ENCODE measurements at regions not wholly inside any gene's neighbourhood (a gene's known extent, or its start where the extent isn't known, plus 50 kb on each side); places are given as distances from the start of the nearest gene placed in this dataset.

DNA sequence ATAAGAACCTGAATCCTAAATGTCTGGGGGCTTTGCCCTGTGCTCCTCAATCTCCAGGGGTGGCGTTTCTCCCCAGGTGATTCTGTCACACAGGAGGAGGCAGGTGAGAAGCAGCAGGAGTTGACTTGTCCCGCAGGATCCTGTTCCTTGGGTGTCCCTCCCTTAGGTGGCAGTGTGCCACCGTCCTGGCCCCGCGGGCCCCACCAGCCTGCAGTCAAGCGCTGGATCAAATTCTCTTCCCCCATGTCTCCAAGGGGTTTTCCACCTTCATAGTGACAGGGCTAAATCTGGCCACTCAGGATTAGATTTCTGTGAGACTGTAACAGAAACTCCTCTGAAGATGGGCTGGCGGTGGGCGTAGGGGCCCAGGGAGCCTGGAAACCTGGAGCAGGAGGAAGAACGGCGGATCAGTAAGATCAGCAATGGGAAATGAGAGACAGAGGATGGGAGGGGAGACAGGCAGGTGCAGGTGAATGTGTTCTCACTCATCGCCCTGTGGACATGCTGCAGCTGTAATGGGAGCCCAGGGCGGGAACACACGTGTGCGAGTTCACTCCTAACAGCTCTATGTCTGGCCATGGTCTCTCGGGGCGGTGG lies 329.2 kb upstream of the COBL start:
- TF ChIP-seq, protein P1, sequence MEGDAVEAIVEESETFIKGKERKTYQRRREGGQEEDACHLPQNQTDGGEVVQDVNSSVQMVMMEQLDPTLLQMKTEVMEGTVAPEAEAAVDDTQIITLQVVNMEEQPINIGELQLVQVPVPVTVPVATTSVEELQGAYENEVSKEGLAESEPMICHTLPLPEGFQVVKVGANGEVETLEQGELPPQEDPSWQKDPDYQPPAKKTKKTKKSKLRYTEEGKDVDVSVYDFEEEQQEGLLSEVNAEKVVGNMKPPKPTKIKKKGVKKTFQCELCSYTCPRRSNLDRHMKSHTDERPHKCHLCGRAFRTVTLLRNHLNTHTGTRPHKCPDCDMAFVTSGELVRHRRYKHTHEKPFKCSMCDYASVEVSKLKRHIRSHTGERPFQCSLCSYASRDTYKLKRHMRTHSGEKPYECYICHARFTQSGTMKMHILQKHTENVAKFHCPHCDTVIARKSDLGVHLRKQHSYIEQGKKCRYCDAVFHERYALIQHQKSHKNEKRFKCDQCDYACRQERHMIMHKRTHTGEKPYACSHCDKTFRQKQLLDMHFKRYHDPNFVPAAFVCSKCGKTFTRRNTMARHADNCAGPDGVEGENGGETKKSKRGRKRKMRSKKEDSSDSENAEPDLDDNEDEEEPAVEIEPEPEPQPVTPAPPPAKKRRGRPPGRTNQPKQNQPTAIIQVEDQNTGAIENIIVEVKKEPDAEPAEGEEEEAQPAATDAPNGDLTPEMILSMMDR (IDR thresholded peaks at IDR 0.05; ENCODE audit: low read depth, low read length, poor library complexity, severe bottlenecking): no peak
- no peak for TF ChIP-seq EZH2phosphoT487 (IDR thresholded peaks at IDR 0.05; ENCODE audit: borderline replicate concordance, low read length)

Data from DOHH2 (cell line).